HG03103 (cell line): ENCODE measurements at regions not wholly inside any gene's neighbourhood (a gene's known extent, or its start where the extent isn't known, plus 50 kb on each side); places are given as distances from the start of the nearest gene placed in this dataset.

Source experiments
- ATAC-seq: cut with Tn5 transposase; IDR thresholded peaks from one replicate; pipeline ENCODE4 v1.9.1; 2021; ENCODE audit warnings: low read depth; ENCODE audit not compliant: unreplicated experiment

GRCh38 chr11:127075758-127076157, 75.2 kb upstream of the KIRREL3 start:
- ATAC-seq, result no peak

- peak; percentile 87 for ATAC-seq
Observed at GRCh38 chr11:127074151-127074761, 73.7 kb upstream of the KIRREL3 start.

- no peak for ATAC-seq
Observed at GRCh38 chr11:127073621-127074020, 73.1 kb upstream of the KIRREL3 start.

GRCh38 chr11:127071606-127072005, 71.0 kb upstream of the KIRREL3 start:
- no peak for ATAC-seq

GRCh38 chr11:127070808-127071207, 70.2 kb upstream of the KIRREL3 start:
- ATAC-seq, result no peak

- no peak for ATAC-seq
Observed at GRCh38 chr11:127066401-127067090, 66.0 kb upstream of the KIRREL3 start.

GRCh38 chr11:127063241-127063640, 62.7 kb upstream of the KIRREL3 start:
- ATAC-seq, result no peak

- no peak for ATAC-seq
Observed at GRCh38 chr11:127061947-127062346, 61.4 kb upstream of the KIRREL3 start.

GRCh38 chr11:127059750-127060149, 59.2 kb upstream of the KIRREL3 start:
- no peak for ATAC-seq

- no peak for ATAC-seq
Observed at GRCh38 chr11:127059286-127059685, 58.7 kb upstream of the KIRREL3 start.

GRCh38 chr11:127058524-127058923, 58.0 kb upstream of the KIRREL3 start:
- ATAC-seq, result no peak

- ATAC-seq, result no peak
Observed at GRCh38 chr11:127057126-127057525, 56.6 kb upstream of the KIRREL3 start.

- ATAC-seq, result no peak
Observed at GRCh38 chr11:127056338-127056971, 55.9 kb upstream of the KIRREL3 start.

- no peak for ATAC-seq
Observed at GRCh38 chr11:127055236-127055635, 54.7 kb upstream of the KIRREL3 start.

GRCh38 chr11:127054153-127054552, 53.6 kb upstream of the KIRREL3 start:
- no peak for ATAC-seq

- no peak for ATAC-seq
Observed at GRCh38 chr11:127052404-127052803, 51.8 kb upstream of the KIRREL3 start.
